ENCODE measurements at regions not wholly inside any gene's neighbourhood (a gene's known extent, or its start where the extent isn't known, plus 50 kb on each side); places are given as distances from the start of the nearest gene placed in this dataset.

GRCh38 chrX:40439625-40440532 lies 140.9 kb upstream of the ATP6AP2 start:
- DNase-seq: peak; percentile 14
- H3K18ac ChIP-seq (ENCODE audit: low read length): no peak overlapping the region
- no peaks in the 10 kb centered on the region for H3K27me3 ChIP-seq (ENCODE audit: insufficient read depth, low read length, poor library complexity)
- H2AK5ac ChIP-seq (ENCODE audit: low read length): no peak overlapping the region
- no peak overlapping the region for H3K4me3 ChIP-seq (ENCODE audit: low read length)
- no peaks in the 10 kb centered on the region for H3K79me2 ChIP-seq (ENCODE audit: control insufficient read depth, insufficient read depth, low read length)
- no CpG with 5 or more reads among the region's 9 CpGs for WGBS (ENCODE audit: extremely low coverage, insufficient coverage, low lambda C conversion rate)
- no peak overlapping the region for H3K9ac ChIP-seq (ENCODE audit: low read length)
- no peak overlapping the region for H2BK15ac ChIP-seq (replicated peaks; ENCODE audit: low read depth)
- no peaks in the 10 kb centered on the region for H3K4me1 ChIP-seq (ENCODE audit: control insufficient read depth, low read depth, low read length)
- no peaks in the 10 kb centered on the region for H3K79me1 ChIP-seq (ENCODE audit: low read length)
- H3K56ac ChIP-seq (ENCODE audit: low read length): no peak overlapping the region
- H3K27ac ChIP-seq (ENCODE audit: low read depth, low read length): no peak overlapping the region
- H3K4me2 ChIP-seq (ENCODE audit: low read length): no peak overlapping the region
- H2BK120ac ChIP-seq (ENCODE audit: low read depth, low read length): no peak overlapping the region
- H4K5ac ChIP-seq (ENCODE audit: low read length): no peak overlapping the region
- H2BK5ac ChIP-seq (ENCODE audit: low read length): no peak overlapping the region
- no peak overlapping the region for H4K8ac ChIP-seq (ENCODE audit: low read depth, low read length)
- H3K23ac ChIP-seq (ENCODE audit: low read length): no peak overlapping the region
- no peaks in the 10 kb centered on the region for H3K36me3 ChIP-seq (ENCODE audit: control insufficient read depth, insufficient read depth, low read length)
- no peak overlapping the region for H3K4ac ChIP-seq (ENCODE audit: low read depth, low read length)

- no peak overlapping the region for H2BK15ac ChIP-seq (replicated peaks; ENCODE audit: low read depth)
- no peak overlapping the region for H2BK5ac ChIP-seq (ENCODE audit: low read length)
- no peak overlapping the region for H2AK5ac ChIP-seq (ENCODE audit: low read length)
- H3K9ac ChIP-seq (ENCODE audit: low read length): no peak overlapping the region
- no peak overlapping the region for H3K4me2 ChIP-seq (ENCODE audit: low read length)
- H3K27me3 ChIP-seq (ENCODE audit: insufficient read depth, low read length, poor library complexity): no peaks in the 10 kb centered on the region
- H3K79me2 ChIP-seq (ENCODE audit: control insufficient read depth, insufficient read depth, low read length): no peaks in the 10 kb centered on the region
- no CpG with 5 or more reads among the region's 4 CpGs for WGBS (ENCODE audit: extremely low coverage, insufficient coverage, low lambda C conversion rate)
- no peak overlapping the region for H3K18ac ChIP-seq (ENCODE audit: low read length)
- H4K5ac ChIP-seq (ENCODE audit: low read length): no peak overlapping the region
- no peak overlapping the region for H2BK120ac ChIP-seq (ENCODE audit: low read depth, low read length)
- H3K4me3 ChIP-seq (ENCODE audit: low read length): no peak overlapping the region
- H3K23ac ChIP-seq (ENCODE audit: low read length): no peak overlapping the region
- H4K8ac ChIP-seq (ENCODE audit: low read depth, low read length): no peak overlapping the region
- H3K4ac ChIP-seq (ENCODE audit: low read depth, low read length): no peak overlapping the region
- H3K79me1 ChIP-seq (ENCODE audit: low read length): no peaks in the 10 kb centered on the region
- H3K27ac ChIP-seq (ENCODE audit: low read depth, low read length): no peak overlapping the region
- DNase-seq: no peak
- no peaks in the 10 kb centered on the region for H3K36me3 ChIP-seq (ENCODE audit: control insufficient read depth, insufficient read depth, low read length)
- no peak overlapping the region for H3K56ac ChIP-seq (ENCODE audit: low read length)
- H3K4me1 ChIP-seq (ENCODE audit: control insufficient read depth, low read depth, low read length): no peaks in the 10 kb centered on the region
Measured at GRCh38 chrX:40437348-40437747, 143.4 kb upstream of the ATP6AP2 start.

DNA sequence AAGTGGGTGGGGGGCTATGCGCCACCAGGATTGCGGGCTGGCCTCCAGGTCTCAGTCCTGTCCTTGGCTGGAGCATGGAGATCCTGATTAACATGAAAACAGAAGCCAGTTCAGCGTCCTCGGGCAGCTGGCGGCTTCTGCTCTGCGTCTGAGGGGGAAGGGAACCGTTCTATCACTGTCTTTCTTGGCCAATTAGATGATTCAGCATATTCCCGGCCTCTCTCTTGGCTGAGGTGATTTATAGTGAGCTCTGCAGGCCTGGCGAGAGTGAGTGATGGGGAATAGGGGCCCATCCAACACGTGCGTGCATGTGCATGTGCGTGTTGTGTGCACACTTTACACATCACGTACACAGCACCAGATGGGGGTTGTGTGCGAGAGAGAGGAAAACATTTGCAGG lies 145.8 kb upstream of the ATP6AP2 start:
- H3K23ac ChIP-seq (ENCODE audit: low read length): no peak overlapping the region
- H3K4ac ChIP-seq (ENCODE audit: low read depth, low read length): no peak overlapping the region
- no peaks in the 10 kb centered on the region for H3K4me1 ChIP-seq (ENCODE audit: control insufficient read depth, low read depth, low read length)
- DNase-seq: peak; percentile 37
- H3K27ac ChIP-seq (ENCODE audit: low read depth, low read length): no peak overlapping the region
- H2BK15ac ChIP-seq (replicated peaks; ENCODE audit: low read depth): no peak overlapping the region
- H3K9ac ChIP-seq (ENCODE audit: low read length): no peak overlapping the region
- no peak overlapping the region for H3K4me2 ChIP-seq (ENCODE audit: low read length)
- peak overlapping the region; percentile 72 for H3K18ac ChIP-seq (ENCODE audit: low read length)
- H3K56ac ChIP-seq (ENCODE audit: low read length): peak overlapping the region; percentile 56
- H3K4me3 ChIP-seq (ENCODE audit: low read length): no peak overlapping the region
- H2BK5ac ChIP-seq (ENCODE audit: low read length): no peak overlapping the region
- H3K36me3 ChIP-seq (ENCODE audit: control insufficient read depth, insufficient read depth, low read length): no peaks in the 10 kb centered on the region
- no peak overlapping the region for H4K5ac ChIP-seq (ENCODE audit: low read length)
- no CpG with 5 or more reads among the region's 14 CpGs for WGBS (ENCODE audit: extremely low coverage, insufficient coverage, low lambda C conversion rate)
- H3K27me3 ChIP-seq (ENCODE audit: insufficient read depth, low read length, poor library complexity): no peaks in the 10 kb centered on the region
- no peaks in the 10 kb centered on the region for H3K79me2 ChIP-seq (ENCODE audit: control insufficient read depth, insufficient read depth, low read length)
- no peaks in the 10 kb centered on the region for H3K79me1 ChIP-seq (ENCODE audit: low read length)
- no peak overlapping the region for H2BK120ac ChIP-seq (ENCODE audit: low read depth, low read length)
- H4K8ac ChIP-seq (ENCODE audit: low read depth, low read length): no peak overlapping the region
- H2AK5ac ChIP-seq (ENCODE audit: low read length): no peak overlapping the region

GRCh38 chrX:40434443-40434842 lies 146.3 kb upstream of the ATP6AP2 start:
- H4K8ac ChIP-seq (ENCODE audit: low read depth, low read length): no peak overlapping the region
- no peak overlapping the region for H3K4me2 ChIP-seq (ENCODE audit: low read length)
- no peak overlapping the region for H3K9ac ChIP-seq (ENCODE audit: low read length)
- no peaks in the 10 kb centered on the region for H3K27me3 ChIP-seq (ENCODE audit: insufficient read depth, low read length, poor library complexity)
- no peak overlapping the region for H2BK120ac ChIP-seq (ENCODE audit: low read depth, low read length)
- no peak overlapping the region for H3K56ac ChIP-seq (ENCODE audit: low read length)
- H2AK5ac ChIP-seq (ENCODE audit: low read length): no peak overlapping the region
- no peak overlapping the region for H3K4ac ChIP-seq (ENCODE audit: low read depth, low read length)
- no peaks in the 10 kb centered on the region for H3K79me2 ChIP-seq (ENCODE audit: control insufficient read depth, insufficient read depth, low read length)
- H3K79me1 ChIP-seq (ENCODE audit: low read length): no peaks in the 10 kb centered on the region
- no peaks in the 10 kb centered on the region for H3K36me3 ChIP-seq (ENCODE audit: control insufficient read depth, insufficient read depth, low read length)
- H3K23ac ChIP-seq (ENCODE audit: low read length): no peak overlapping the region
- no peak overlapping the region for H3K27ac ChIP-seq (ENCODE audit: low read depth, low read length)
- H3K4me3 ChIP-seq (ENCODE audit: low read length): no peak overlapping the region
- no peak overlapping the region for H2BK15ac ChIP-seq (replicated peaks; ENCODE audit: low read depth)
- WGBS (ENCODE audit: extremely low coverage, insufficient coverage, low lambda C conversion rate): no CpG with 5 or more reads among the region's 6 CpGs
- no peak overlapping the region for H4K5ac ChIP-seq (ENCODE audit: low read length)
- H3K18ac ChIP-seq (ENCODE audit: low read length): peak overlapping the region; percentile 72
- no peak overlapping the region for H2BK5ac ChIP-seq (ENCODE audit: low read length)
- DNase-seq: no peak
- no peaks in the 10 kb centered on the region for H3K4me1 ChIP-seq (ENCODE audit: control insufficient read depth, low read depth, low read length)

GRCh38 chrX:40433160-40433559 lies 147.6 kb upstream of the ATP6AP2 start:
- no peak overlapping the region for H3K4me3 ChIP-seq (ENCODE audit: low read length)
- H2AK5ac ChIP-seq (ENCODE audit: low read length): no peak overlapping the region
- no peak overlapping the region for H3K56ac ChIP-seq (ENCODE audit: low read length)
- no peak overlapping the region for H4K8ac ChIP-seq (ENCODE audit: low read depth, low read length)
- no peak for DNase-seq
- no peak overlapping the region for H3K9ac ChIP-seq (ENCODE audit: low read length)
- no peak overlapping the region for H3K18ac ChIP-seq (ENCODE audit: low read length)
- no peaks in the 10 kb centered on the region for H3K79me2 ChIP-seq (ENCODE audit: control insufficient read depth, insufficient read depth, low read length)
- H3K23ac ChIP-seq (ENCODE audit: low read length): no peak overlapping the region
- no peaks in the 10 kb centered on the region for H3K79me1 ChIP-seq (ENCODE audit: low read length)
- no peaks in the 10 kb centered on the region for H3K4me1 ChIP-seq (ENCODE audit: control insufficient read depth, low read depth, low read length)
- H3K36me3 ChIP-seq (ENCODE audit: control insufficient read depth, insufficient read depth, low read length): no peaks in the 10 kb centered on the region
- H2BK120ac ChIP-seq (ENCODE audit: low read depth, low read length): no peak overlapping the region
- no peak overlapping the region for H3K27ac ChIP-seq (ENCODE audit: low read depth, low read length)
- no peak overlapping the region for H2BK15ac ChIP-seq (replicated peaks; ENCODE audit: low read depth)
- H3K4ac ChIP-seq (ENCODE audit: low read depth, low read length): no peak overlapping the region
- H4K5ac ChIP-seq (ENCODE audit: low read length): no peak overlapping the region
- H3K4me2 ChIP-seq (ENCODE audit: low read length): no peak overlapping the region
- H2BK5ac ChIP-seq (ENCODE audit: low read length): no peak overlapping the region
- WGBS (ENCODE audit: extremely low coverage, insufficient coverage, low lambda C conversion rate): no CpG with 5 or more reads among the region's 2 CpGs
- no peaks in the 10 kb centered on the region for H3K27me3 ChIP-seq (ENCODE audit: insufficient read depth, low read length, poor library complexity)

- Histone ChIP-seq H2BK120ac (ENCODE audit: low read depth, low read length) (no peak overlapping the region), H2BK5ac (ENCODE audit: low read length) (no peak overlapping the region), H4K5ac (ENCODE audit: low read length) (no peak overlapping the region), H3K18ac (ENCODE audit: low read length) (no peak overlapping the region), H2AK5ac (ENCODE audit: low read length) (no peak overlapping the region), H4K8ac (ENCODE audit: low read depth, low read length) (no peak overlapping the region), H3K27me3 (ENCODE audit: insufficient read depth, low read length, poor library complexity) (no peaks in the 10 kb centered on the region), H3K79me2 (ENCODE audit: control insufficient read depth, insufficient read depth, low read length) (no peaks in the 10 kb centered on the region), H3K56ac (ENCODE audit: low read length) (no peak overlapping the region), H2BK15ac (replicated peaks; ENCODE audit: low read depth) (no peak overlapping the region), H3K23ac (ENCODE audit: low read length) (no peak overlapping the region), H3K4me3 (ENCODE audit: low read length) (no peak overlapping the region), H3K79me1 (ENCODE audit: low read length) (no peaks in the 10 kb centered on the region), H3K4ac (ENCODE audit: low read depth, low read length) (no peak overlapping the region), H3K36me3 (ENCODE audit: control insufficient read depth, insufficient read depth, low read length) (no peaks in the 10 kb centered on the region), H3K27ac (ENCODE audit: low read depth, low read length) (no peak overlapping the region), H3K4me2 (ENCODE audit: low read length) (no peak overlapping the region), H3K9ac (ENCODE audit: low read length) (no peak overlapping the region), H3K4me1 (ENCODE audit: control insufficient read depth, low read depth, low read length) (no peaks in the 10 kb centered on the region)
- no CpG with 5 or more reads among the region's 3 CpGs for WGBS (ENCODE audit: extremely low coverage, insufficient coverage, low lambda C conversion rate)
- DNase-seq: no peak
Measured at GRCh38 chrX:40424259-40424658, 156.5 kb upstream of the ATP6AP2 start.
